NCI-H774 (cell line): ENCODE measurements at regions not wholly inside any gene's neighbourhood (a gene's known extent, or its start where the extent isn't known, plus 50 kb on each side); places are given as distances from the start of the nearest gene placed in this dataset.
A peak's percentile ranks its signal among the peaks of the same experiment; 100 is the strongest.

Experiments
- DNase-seq: peaks from one replicate; lab custom pipeline; 2025; lab: John Stamatoyannopoulos, UW

GRCh38 chr4:54495091-54495490, 162.7 kb upstream of the KIT start:
- no peak for DNase-seq

DNA sequence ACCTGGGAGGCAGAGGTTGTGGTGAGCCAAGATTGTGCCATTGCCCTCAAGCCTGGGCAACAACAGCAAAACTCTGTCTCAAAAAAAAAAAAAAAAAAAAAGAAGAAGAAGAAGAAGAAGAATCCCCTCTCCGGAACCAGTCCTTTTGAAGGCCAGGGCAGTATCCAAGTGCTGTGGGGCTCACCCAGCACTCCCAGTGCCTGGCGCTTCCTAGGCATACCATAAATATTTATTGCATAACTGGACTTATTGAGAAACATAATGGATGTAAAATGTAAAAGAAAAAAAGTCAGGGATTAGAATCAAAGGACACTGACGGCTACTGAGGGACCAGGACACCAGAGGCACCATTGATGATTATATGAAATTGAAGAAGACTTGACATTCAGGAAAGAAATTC, 162.1 kb upstream of the KIT start:
- no peak for DNase-seq

GRCh38 chr4:54496412-54496811, 161.3 kb upstream of the KIT start:
- DNase-seq: no peak

GRCh38 chr4:54497947-54498346, 159.8 kb upstream of the KIT start:
- no peak for DNase-seq

GRCh38 chr4:54498661-54499111, 159.1 kb upstream of the KIT start:
- DNase-seq: no peak

DNA sequence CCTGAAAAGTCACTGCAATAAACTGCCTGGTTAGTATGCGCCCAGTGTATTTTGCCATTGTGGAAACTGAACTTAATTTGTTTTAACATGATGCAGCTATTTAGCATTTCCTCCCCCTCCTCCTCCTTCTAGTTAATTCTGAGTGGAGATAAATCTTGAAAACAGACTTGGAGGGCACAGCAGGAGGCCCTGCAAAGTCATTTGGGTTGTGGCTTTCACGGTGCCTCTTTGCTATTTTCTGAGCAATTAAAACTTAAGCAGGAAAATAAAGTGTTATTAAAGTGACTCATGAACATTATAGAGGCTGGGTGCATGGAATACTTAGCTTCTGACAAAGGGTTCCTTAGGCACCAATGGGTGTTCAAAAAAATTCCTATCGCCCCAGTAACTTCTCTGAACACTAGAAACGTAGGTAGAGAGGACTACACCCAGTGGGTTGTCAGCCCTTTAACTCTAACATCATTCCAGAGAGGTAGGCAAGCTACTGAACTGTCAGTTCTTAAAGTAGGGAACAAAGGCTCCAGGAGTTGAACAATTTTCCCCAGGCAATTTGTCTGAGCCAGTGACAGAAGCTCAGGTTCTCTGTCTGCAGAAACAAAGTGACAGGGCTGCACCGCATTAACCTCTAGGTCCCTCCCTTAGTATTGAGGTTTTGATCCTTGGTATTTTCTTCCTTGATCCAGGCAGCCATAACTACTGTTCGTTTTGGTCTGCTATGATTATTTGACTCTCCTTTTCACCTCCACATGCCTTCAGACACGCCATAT, 158.3 kb upstream of the KIT start:
- DNase-seq: no peak

GRCh38 chr4:54505362-54505761, 152.4 kb upstream of the KIT start:
- DNase-seq: no peak

GRCh38 chr4:54505996-54506395, 151.8 kb upstream of the KIT start:
- no peak for DNase-seq

DNA sequence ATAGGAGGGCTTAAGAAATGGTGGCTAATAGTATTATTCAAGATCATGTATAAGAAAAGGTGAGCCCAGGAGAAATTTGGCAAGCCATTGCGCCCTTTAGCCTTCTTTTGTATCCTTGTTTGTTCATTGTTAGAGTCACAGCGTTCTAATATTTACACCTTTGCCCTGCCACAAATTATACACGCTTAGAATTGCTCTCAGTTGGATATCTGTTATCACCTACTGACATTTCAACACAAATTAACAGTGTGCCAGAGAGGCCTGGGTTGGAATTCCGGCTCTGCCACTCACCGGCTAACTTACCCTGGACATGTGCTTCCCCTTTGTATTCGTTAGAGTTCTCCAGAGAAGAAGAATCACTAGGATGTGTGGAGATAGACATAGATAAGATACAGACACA, 148.7 kb upstream of the KIT start:
- DNase-seq: peak; percentile 10

GRCh38 chr4:54513204-54513603, 144.6 kb upstream of the KIT start:
- no peak for DNase-seq

DNA sequence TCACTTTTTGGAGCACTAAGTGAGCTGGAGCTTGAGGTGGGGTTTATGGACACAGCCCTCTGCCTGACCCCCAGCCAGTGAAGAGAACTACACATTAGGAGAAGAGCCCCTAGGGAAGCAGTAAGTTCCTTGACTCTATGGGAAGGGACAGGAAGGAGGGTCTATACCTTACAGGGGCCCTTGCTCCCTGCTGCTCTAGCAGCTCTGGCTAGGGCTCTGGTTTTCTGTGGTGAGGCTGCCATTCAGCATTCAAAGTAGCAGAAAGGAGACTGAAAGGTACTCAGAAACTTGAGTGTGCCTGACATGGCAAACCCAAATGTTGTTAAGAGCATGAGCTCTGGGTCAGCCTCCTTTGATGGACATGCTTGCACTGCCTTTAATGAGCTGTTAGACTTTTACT, 144.0 kb upstream of the KIT start:
- DNase-seq: no peak

DNA sequence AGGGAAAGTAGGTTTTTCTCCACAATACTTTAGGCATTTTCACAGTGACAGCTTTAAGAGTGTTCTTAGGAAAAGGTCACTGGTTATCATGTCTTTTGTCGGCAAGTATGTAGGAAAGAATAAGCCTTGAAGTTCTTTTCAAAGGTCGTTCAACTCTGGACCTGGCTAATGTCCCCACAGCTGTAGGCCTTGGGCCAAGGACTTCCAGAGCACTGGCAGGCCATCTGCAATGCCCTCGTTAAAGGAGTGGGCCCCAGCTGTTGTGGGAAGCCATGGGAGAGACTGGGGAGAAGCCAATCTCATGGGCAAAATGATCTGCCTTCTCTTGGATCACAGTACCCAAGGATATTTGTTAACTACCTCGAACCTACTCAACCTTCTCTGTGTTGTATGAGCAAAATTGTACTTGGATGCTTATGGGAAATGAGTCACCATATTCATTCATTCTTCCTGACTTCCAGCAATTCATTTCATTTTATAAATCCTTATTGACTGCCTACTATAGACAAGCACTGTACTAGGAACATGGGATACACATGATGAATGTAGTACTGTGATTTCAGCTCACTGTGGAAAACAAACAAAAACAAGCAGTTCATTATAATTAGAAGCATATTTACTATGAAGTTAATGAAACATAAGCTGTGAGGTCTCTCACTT, 141.1 kb upstream of the KIT start:
- no peak for DNase-seq

GRCh38 chr4:54517781-54518444, 139.8 kb upstream of the KIT start:
- no peak for DNase-seq

GRCh38 chr4:54525602-54526001, 132.2 kb upstream of the KIT start:
- no peak for DNase-seq

- no peak for DNase-seq
These were observed 131.2 kb upstream of the KIT start for GRCh38 chr4:54526560-54526959.

DNA sequence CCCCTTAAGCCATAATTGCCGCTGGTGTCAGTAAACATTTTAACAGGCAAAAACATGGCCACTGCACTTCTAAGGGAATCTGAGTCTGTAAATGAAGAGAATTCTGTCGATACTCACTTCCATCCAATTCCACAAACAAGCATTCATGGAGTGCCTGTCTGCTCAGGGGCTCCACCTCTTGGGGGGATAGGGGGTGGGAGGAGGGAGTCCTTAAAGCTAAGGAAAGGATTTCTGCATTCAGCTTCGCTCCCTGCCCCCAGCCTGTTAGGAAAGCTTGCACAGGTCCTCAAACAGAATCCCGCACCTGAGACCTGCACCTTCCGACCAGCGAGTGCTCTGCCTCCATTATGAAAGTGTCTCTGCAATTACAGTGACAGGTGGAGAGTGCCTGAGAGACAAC, 130.2 kb upstream of the KIT start:
- DNase-seq: no peak

GRCh38 chr4:54539500-54540029, 118.2 kb upstream of the KIT start:
- DNase-seq: peak; percentile 42

DNA sequence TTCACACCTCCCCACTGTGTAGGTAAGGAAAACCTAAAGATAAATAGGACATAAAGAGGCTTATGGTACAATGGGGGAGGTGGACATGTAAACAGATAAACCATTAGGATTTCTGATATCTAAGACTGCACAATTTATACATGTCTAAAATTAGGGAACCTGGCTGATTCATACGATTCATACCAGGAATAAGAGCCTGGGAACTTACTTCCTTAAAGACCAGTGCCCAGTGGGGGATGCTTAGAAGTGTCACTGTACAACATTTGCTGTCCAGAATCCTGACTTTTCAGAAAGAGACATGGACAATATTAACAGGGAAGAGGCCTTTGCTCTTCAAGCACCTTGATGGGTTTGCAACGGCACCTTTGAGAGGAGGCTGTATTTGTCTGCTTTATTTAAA, 116.8 kb upstream of the KIT start:
- DNase-seq: no peak

DNA sequence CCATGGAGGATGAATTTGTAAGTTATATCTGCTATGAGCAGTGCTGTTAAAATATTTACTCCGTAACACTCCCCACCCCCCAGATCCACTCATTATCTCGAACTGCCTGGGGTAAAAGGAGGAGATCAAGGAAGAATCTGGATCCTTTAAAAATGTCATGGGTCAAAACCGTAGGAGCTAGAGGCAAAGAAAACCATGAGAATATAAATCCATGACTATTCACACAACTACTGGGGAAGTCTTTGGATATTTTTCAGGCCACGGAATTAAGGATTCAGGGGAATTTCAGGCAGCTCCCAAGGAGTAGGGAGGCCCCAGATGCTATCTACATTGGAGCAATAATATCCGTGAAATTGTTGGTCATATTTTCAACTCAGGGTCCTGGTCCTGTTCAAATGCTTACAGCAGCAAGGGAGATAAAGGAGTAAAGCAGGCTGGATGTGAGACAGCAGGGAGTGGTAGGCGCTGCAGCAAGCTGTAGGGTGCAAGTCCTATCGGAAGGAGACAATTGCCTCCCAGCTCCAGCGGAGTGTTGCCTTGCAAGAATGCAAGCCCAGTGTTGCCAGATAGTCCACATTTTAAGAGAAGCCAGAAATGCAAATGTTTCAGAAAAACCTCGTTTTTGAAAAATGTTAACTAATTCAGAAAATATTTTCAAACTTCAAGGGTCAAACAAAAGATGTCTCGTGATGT, 116.2 kb upstream of the KIT start:
- DNase-seq: no peak

DNA sequence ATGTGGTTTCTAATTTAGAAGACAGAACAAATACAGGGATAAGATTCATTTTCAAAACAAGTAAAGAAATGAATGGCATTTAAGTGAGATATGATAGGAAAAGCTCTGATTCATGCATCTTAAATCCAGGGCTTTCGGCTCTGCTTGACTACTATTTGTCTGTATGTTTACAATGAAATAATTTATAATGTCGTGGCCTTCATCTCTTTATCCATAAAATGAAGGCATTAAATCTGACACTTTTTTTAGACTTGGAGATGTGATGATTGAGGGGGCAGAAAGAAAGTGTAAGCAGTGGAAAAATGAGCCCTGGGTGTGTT, 115.7 kb upstream of the KIT start:
- DNase-seq: no peak

DNA sequence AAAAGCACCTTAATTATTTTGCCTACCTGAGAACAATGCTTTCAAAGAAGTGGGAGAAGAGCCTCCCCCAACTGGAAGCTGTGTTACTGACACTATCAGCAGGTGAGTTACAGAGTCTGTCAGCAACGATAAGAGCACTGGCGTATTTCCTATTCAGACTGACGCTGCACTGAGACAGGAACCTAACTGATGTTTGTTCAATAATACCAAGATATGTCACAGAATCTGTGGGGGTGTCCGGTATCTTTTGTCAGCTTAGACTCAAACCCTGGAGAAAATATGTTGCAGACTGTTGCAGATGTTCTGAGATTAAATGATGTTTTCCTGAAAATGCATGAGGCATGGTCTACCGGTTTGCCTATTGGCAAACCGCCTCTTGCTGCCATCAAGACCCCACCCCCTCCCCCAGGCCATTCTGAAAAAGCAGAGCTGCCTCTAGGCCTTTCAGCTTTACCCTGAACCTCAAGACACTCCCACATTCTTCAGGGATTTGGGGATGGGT, 115.2 kb upstream of the KIT start:
- DNase-seq: no peak

DNA sequence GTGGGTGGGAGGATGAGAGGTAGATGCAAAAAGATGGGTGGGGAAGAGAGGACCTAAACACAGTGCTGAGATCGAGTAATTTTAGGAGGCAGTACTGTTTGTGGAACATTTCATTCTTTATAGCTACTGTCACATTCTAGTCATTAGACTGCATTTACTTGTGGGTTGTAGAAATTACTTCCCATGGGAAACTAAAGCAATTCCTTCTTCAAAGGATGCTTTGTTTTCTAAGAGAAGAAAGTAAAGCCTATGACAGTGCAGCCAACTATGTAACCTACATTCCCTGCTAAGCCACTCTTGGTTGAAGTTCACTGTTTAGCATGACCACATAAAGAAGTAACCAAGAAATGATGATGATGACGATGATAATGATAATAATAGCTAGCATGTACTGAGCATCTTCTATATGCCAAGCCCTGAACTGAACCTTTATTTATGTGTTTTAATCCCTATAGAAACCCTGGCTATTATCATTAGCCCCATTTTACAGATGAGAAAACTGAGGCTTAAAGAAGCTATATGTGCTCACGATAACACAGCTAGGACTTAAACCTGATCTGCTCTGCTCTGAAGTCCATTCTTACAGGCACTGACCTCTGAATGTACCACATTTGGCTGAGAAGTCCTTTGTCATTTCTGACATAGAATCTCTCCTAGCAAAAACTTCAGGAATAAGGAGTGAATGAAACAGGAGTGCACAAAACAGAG, 114.5 kb upstream of the KIT start:
- DNase-seq: no peak
